ENCODE measurements at regions not wholly inside any gene's neighbourhood (a gene's known extent, or its start where the extent isn't known, plus 50 kb on each side); places are given as distances from the start of the nearest gene placed in this dataset.

GRCh38 chr5:17893026-17893635, 258.9 kb downstream of the TAF11L14 start:
- DNase-seq: no peak

GRCh38 chr5:17895288-17896033, 261.2 kb downstream of the TAF11L14 start:
- no peak for DNase-seq

- DNase-seq: no peak
Observed at GRCh38 chr5:17896605-17897004, 262.3 kb downstream of the TAF11L14 start.

GRCh38 chr5:17897776-17898175, 263.5 kb downstream of the TAF11L14 start:
- no peak for DNase-seq

GRCh38 chr5:17898766-17899165, 264.5 kb downstream of the TAF11L14 start:
- DNase-seq: no peak

- DNase-seq: no peak
Observed at GRCh38 chr5:17907094-17907493, 272.8 kb downstream of the TAF11L14 start.

- DNase-seq: no peak
Observed at GRCh38 chr5:17910318-17910717, 276.1 kb downstream of the TAF11L14 start.

- no peak for DNase-seq
Observed at GRCh38 chr5:17912794-17913193, 278.5 kb downstream of the TAF11L14 start.

GRCh38 chr5:17916446-17916845, 282.2 kb downstream of the TAF11L14 start:
- DNase-seq: no peak

GRCh38 chr5:17917465-17917864, 283.2 kb downstream of the TAF11L14 start:
- no peak for DNase-seq

- DNase-seq: peak; percentile 12
Observed at GRCh38 chr5:17918373-17919104, 284.3 kb downstream of the TAF11L14 start.

GRCh38 chr5:17925276-17925675, 291.0 kb downstream of the TAF11L14 start:
- DNase-seq: peak; percentile 15

GRCh38 chr5:17928581-17928981, 294.3 kb downstream of the TAF11L14 start:
- DNase-seq: peak; percentile 63

GRCh38 chr5:17929171-17929570, 294.9 kb downstream of the TAF11L14 start:
- peak; percentile 30 for DNase-seq

GRCh38 chr5:17930346-17930745, 296.1 kb downstream of the TAF11L14 start:
- no peak for DNase-seq

- no peak for DNase-seq
Observed at GRCh38 chr5:17944046-17944445, 309.8 kb downstream of the TAF11L14 start.

GRCh38 chr5:17947029-17947428, 312.8 kb downstream of the TAF11L14 start:
- DNase-seq: no peak

- DNase-seq: no peak
Observed at GRCh38 chr5:17951392-17952169, 317.3 kb downstream of the TAF11L14 start.

GRCh38 chr5:17952231-17952630, 318.0 kb downstream of the TAF11L14 start:
- no peak for DNase-seq

GRCh38 chr5:17964067-17964466, 329.8 kb downstream of the TAF11L14 start:
- DNase-seq: no peak

GRCh38 chr5:17966640-17967402, 332.6 kb downstream of the TAF11L14 start:
- DNase-seq: no peak
